ENCODE measurements at regions not wholly inside any gene's neighbourhood (a gene's known extent, or its start where the extent isn't known, plus 50 kb on each side); places are given as distances from the start of the nearest gene placed in this dataset.
"Not testable (repeated sequence)": the region's sequence is repeated elsewhere in the genome, so short reads cannot be mapped to it uniquely, and the experiment has no call there.

GRCh38 chr2:209269024-209269423 is 154.8 kb upstream of the MAP2 start:
- DNase-seq (ENCODE audit: low spot score) = no peak
- in situ Hi-C loops (cut with MboI; ENCODE audit: low pct_unique_long_range_greater_than_20kb, low sequenced_read_pairs, unreplicated experiment) = no loop called here
- no peak for TF ChIP-seq CTCF (IDR thresholded peaks at IDR 0.05; ENCODE audit: extremely low read depth, insufficient read depth, missing control alignments)

DNA sequence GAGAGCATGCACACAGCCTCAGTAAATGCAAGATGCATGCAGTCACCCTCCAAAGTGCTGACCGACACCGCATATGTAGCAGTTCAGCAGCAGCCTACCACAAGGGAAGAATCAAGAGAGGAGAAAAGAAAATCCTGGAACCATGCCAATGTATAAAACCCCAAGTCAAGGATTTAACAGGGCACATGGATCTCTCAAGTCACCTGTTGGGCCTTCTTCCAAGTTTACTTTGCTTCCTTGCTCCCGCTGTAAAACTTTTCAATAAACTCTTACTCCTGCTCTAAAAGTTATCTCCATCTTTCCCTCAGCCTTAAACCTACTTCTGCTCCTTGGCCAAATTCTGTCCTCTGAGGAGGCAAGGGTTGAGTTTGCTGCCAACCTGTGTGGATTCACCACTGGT is 147.8 kb upstream of the MAP2 start:
- no peak for DNase-seq (ENCODE audit: low spot score)
- in situ Hi-C loops (cut with MboI; ENCODE audit: low pct_unique_long_range_greater_than_20kb, low sequenced_read_pairs, unreplicated experiment) = no loop called here
- no peak for TF ChIP-seq CTCF (IDR thresholded peaks at IDR 0.05; ENCODE audit: extremely low read depth, insufficient read depth, missing control alignments)

- no peak for DNase-seq (ENCODE audit: low spot score)
- TF ChIP-seq CTCF (IDR thresholded peaks at IDR 0.05; ENCODE audit: extremely low read depth, insufficient read depth, missing control alignments) = no peak
- in situ Hi-C loops (cut with MboI; ENCODE audit: low pct_unique_long_range_greater_than_20kb, low sequenced_read_pairs, unreplicated experiment) = no loop called here
Measured at GRCh38 chr2:209277444-209277843, 146.4 kb upstream of the MAP2 start.

DNA sequence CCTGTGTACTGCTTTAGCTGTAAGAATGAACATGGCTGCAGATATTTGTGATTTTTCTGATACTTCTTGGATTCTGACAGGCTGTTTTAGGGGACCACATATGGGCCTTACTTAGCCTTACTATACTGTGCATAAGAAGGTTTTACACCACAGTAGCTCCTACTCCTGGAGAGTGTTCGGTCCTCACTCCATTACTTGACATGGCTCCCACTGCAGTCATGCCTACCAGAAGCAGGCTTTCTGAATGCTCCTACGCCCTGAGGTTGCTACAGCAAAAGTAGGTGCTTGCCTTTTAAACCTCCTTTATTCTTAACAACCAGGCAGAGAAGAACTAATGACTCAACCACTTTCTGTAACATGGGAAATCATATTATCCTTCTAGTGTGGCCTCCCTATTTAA is 125.2 kb upstream of the MAP2 start:
- in situ Hi-C loops (cut with MboI; ENCODE audit: low pct_unique_long_range_greater_than_20kb, low sequenced_read_pairs, unreplicated experiment) = no loop called here
- no peak for TF ChIP-seq CTCF (IDR thresholded peaks at IDR 0.05; ENCODE audit: extremely low read depth, insufficient read depth, missing control alignments)
- no peak for DNase-seq (ENCODE audit: low spot score)

DNA sequence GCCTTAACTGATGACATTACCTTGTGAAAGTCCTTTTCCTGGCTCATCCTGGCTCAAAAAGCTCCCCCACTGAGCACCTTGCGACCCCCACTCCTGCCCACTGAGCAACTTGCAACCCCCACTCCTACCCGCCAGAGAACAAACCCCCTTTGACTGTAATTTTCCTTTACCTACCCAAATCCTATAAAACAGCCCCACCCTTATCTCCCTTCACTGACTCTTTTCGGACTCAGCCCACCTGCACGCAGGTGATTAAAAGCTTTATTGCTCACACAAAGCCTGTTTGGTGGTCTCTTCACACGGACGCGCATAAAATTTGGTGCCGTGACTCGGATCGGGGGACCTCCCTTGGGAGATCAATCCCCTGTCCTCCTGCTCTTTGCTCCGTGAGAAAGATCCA is 124.4 kb upstream of the MAP2 start:
- DNase-seq (ENCODE audit: low spot score); in situ Hi-C loops (cut with MboI; ENCODE audit: low pct_unique_long_range_greater_than_20kb, low sequenced_read_pairs, unreplicated experiment): not testable (repeated sequence)

DNA sequence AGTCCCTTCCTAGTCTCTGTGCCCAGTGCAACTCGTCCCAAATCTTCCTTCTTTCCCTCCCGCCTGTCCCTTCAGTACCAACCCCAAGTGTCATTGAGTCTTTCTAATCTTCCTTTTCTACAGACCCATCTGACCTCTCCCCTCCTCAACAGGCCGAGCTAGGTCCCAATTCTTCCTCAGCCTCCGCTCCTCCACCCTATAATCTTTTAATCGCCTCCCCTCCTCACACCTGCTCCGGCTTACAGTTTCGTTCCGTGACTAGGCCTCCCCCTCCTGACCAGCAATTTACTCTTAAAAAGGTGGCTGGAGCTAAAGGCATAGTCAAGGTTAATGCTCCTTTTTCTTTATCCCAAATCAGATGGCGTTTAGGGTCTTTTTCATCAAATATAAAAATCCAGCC is 123.1 kb upstream of the MAP2 start:
- in situ Hi-C loops (cut with MboI; ENCODE audit: low pct_unique_long_range_greater_than_20kb, low sequenced_read_pairs, unreplicated experiment); DNase-seq (ENCODE audit: low spot score): not testable (repeated sequence)

DNA sequence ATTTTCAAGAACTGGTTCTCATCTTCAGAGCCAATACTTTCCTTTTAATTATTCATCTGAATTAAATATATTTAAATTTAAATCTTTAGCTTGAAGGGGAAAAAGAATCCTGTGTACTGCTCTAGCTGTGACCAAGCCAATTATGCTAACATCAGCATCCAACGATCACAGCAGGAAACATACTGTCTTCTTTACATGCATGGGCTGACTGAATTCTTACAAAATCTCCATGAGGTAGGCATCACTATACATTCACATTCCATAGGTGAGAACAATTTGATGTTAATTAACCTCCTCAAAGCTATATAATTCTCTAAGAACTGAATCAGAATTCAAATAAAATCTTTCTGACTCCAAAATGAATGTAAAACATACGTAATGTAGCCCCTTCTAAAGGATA is 118.8 kb upstream of the MAP2 start:
- TF ChIP-seq CTCF (IDR thresholded peaks at IDR 0.05; ENCODE audit: extremely low read depth, insufficient read depth, missing control alignments) = no peak
- in situ Hi-C loops (cut with MboI; ENCODE audit: low pct_unique_long_range_greater_than_20kb, low sequenced_read_pairs, unreplicated experiment) = no loop called here
- no peak for DNase-seq (ENCODE audit: low spot score)

- no peak for TF ChIP-seq CTCF (IDR thresholded peaks at IDR 0.05; ENCODE audit: extremely low read depth, insufficient read depth, missing control alignments)
- no peak for DNase-seq (ENCODE audit: low spot score)
- in situ Hi-C loops (cut with MboI; ENCODE audit: low pct_unique_long_range_greater_than_20kb, low sequenced_read_pairs, unreplicated experiment) = no loop called here
Measured at GRCh38 chr2:209305746-209306196, 118.1 kb upstream of the MAP2 start.

All from GM13977 (cell line).